CD14-positive monocyte (primary cell): ENCODE measurements at regions not wholly inside any gene's neighbourhood (a gene's known extent, or its start where the extent isn't known, plus 50 kb on each side); places are given as distances from the start of the nearest gene placed in this dataset.

Source experiments
- DNase-seq, 3 donors: peaks; one replicate each; pipeline ENCODE4 v3.0.0-alpha.2; 2011 to 2022
- H2AFZ ChIP-seq: 2 replicates; pipeline ENCODE4 v1.6.0; 2012; ENCODE audit warnings: mild to moderate bottlenecking, low read depth, low read length, inconsistent platforms; ENCODE audit not compliant: insufficient read depth, poor library complexity, severe bottlenecking
- H3K27ac ChIP-seq, 2 donors: 1 replicate in 1 of 2; 2 replicates in 1 of 2; pipeline ENCODE4 v1.5.1; 2012 to 2013; ENCODE audit warnings: low read length in 2 of 2, control low read depth in 1 of 2, inconsistent platforms in 1 of 2, low read depth in 1 of 2, mild to moderate bottlenecking in 1 of 2
- H3K27me3 ChIP-seq, 2 donors: one replicate each; pipeline versions ENCODE4 v1.6.0 to v1.6.1; 2011 to 2013; ENCODE audit warnings: low read length in 2 of 2; ENCODE audit not compliant: control insufficient read depth in 2 of 2, insufficient read depth in 2 of 2
- H3K36me3 ChIP-seq, 2 donors: replicated peaks in 1 of 2; 1 replicate in 1 of 2; 2 replicates in 1 of 2; pipeline versions ENCODE4 v1.5.1 to v1.6.1; 2012 to 2013; ENCODE audit warnings: low read length in 2 of 2, control low read depth in 1 of 2, inconsistent platforms in 1 of 2, mild to moderate bottlenecking in 1 of 2; ENCODE audit not compliant: insufficient read depth in 2 of 2, control insufficient read depth in 1 of 2
- H3K4me1 ChIP-seq, 2 donors: 1 replicate in 1 of 2; 2 replicates in 1 of 2; pipeline versions ENCODE4 v1.5.1 to v1.6.1; 2012 to 2013; ENCODE audit warnings: low read length in 2 of 2, control low read depth in 1 of 2, inconsistent platforms in 1 of 2, mild to moderate bottlenecking in 1 of 2, moderate library complexity in 1 of 2; ENCODE audit not compliant: insufficient read depth in 2 of 2, control insufficient read depth in 1 of 2
- H3K4me2 ChIP-seq: replicated peaks from 2 replicates; pipeline ENCODE3; 2012; ENCODE audit warnings: low read length, moderate library complexity, mild to moderate bottlenecking; ENCODE audit not compliant: poor library complexity, severe bottlenecking; ENCODE audit errors: extremely low read depth
- H3K4me3 ChIP-seq, 3 experiments: fragments of 200-600 bp in 1 of 3; sonication (generic) in 1 of 3; replicated peaks in 1 of 3; 1 replicate in 2 of 3; 2 replicates in 1 of 3; pipeline ENCODE4 v1.5.1; 2011 to 2013; ENCODE audit warnings: low read length in 3 of 3, mild to moderate bottlenecking in 3 of 3, control low read depth in 2 of 3, low read depth in 2 of 3, inconsistent platforms in 1 of 3, moderate library complexity in 1 of 3
- H3K79me2 ChIP-seq: 2 replicates; pipeline ENCODE4 v1.6.0; 2012; ENCODE audit warnings: mild to moderate bottlenecking, control low read depth, inconsistent platforms, low read length, moderate library complexity; ENCODE audit not compliant: insufficient read depth
- H3K9ac ChIP-seq: 2 replicates; pipeline ENCODE4 v1.6.0; 2017; ENCODE audit warnings: low read length, mild to moderate bottlenecking; ENCODE audit not compliant: insufficient read depth, poor library complexity, severe bottlenecking
- H3K9me3 ChIP-seq, 2 donors: replicated peaks in 1 of 2; 1 replicate in 1 of 2; 2 replicates in 1 of 2; pipeline versions ENCODE4 v1.5.1 to v1.6.1; 2012 to 2013; ENCODE audit warnings: low read length in 2 of 2, control low read depth in 1 of 2; ENCODE audit not compliant: control insufficient read depth in 1 of 2, insufficient read depth in 1 of 2
- H4K20me1 ChIP-seq: 2 replicates; pipeline ENCODE4 v1.6.0; 2012; ENCODE audit warnings: mild to moderate bottlenecking, low read length, control low read depth, moderate library complexity; ENCODE audit not compliant: insufficient read depth
- H3K27ac Mint-ChIP-seq, 7 donors: one replicate each; pipeline ENCODE4 v1.8.0; 2020; ENCODE audit warnings: mild to moderate bottlenecking in 7 of 7, mixed read lengths in 7 of 7, moderate library complexity in 6 of 7, inconsistent platforms in 2 of 7
- H3K27me3 Mint-ChIP-seq, 3 donors: one replicate each; pipeline ENCODE4 v1.8.0; 2021 to 2022; ENCODE audit warnings: low read depth in 3 of 3, mild to moderate bottlenecking in 3 of 3, mixed read lengths in 3 of 3, moderate library complexity in 3 of 3, inconsistent platforms in 1 of 3
- H3K36me3 Mint-ChIP-seq, 2 donors: one replicate each; pipeline ENCODE4 v1.8.0; 2020; ENCODE audit warnings: mixed read lengths in 2 of 2, inconsistent platforms in 1 of 2, mild to moderate bottlenecking in 1 of 2
- H3K4me1 Mint-ChIP-seq: one replicate; pipeline ENCODE4 v1.8.0; 2020; ENCODE audit warnings: mild to moderate bottlenecking, mixed read lengths
- H3K4me3 Mint-ChIP-seq, 2 donors: one replicate each; pipeline ENCODE4 v1.8.0; 2020; ENCODE audit warnings: mild to moderate bottlenecking in 2 of 2, mixed read lengths in 2 of 2, moderate library complexity in 1 of 2
- H3K9me3 Mint-ChIP-seq, 7 donors: one replicate each; pipeline ENCODE4 v1.8.0; 2020 to 2022; ENCODE audit warnings: mixed read lengths in 7 of 7, mild to moderate bottlenecking in 6 of 7, moderate library complexity in 6 of 7, inconsistent platforms in 2 of 7
- CTCF ChIP-seq: fragments of 200-600 bp; IDR thresholded peaks from one replicate; pipeline ENCODE4 v1.8.0; 2022; ENCODE audit warnings: antibody characterized with exemption, mild to moderate bottlenecking
- WGBS: methylation state at CpG from one replicate; pipeline ENCODE4 v1.1.5; 2013; ENCODE audit warnings: missing lambda C conversion rate; ENCODE audit not compliant: insufficient coverage; 5-methylcytosine and 5-hydroxymethylcytosine counted together
- intact Hi-C, 2 donors: fragments of 100-400 bp; cut with micrococcal nuclease; formaldehyde crosslinking; loops; one replicate each; pipeline versions ENCODE4 v1.15.0 to v1.15.1; 2023

DNA sequence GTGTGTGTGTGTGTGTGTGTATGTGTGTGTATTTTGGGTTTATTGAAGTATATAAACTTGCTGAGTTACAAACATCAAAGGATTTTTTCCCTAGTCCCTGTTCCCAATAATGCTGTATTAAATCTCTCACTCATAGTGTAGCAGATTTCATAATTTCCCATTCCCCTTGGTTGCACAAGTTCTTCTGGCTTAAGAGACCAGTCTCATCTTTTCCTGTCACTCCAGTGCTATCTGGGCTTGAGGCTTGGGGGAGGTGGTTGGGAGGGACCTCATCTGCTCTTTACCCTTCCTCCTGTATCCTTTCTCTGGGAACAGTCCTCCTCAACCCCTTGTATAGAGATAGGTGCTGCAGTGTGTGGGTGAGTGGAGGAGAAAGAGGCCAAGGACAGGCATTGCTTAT lies 285.4 kb upstream of the BOD1L1 start:
- Histone ChIP-seq H3K79me2 (no peaks in the 10 kb centered on the region), H3K9me3 (no peaks in the 10 kb centered on the region), H3K4me1 (peaks cover 20 to 21% of the 10 kb centered on the region in 2 donors), H3K4me2 (peak overlapping the region; percentile 15), H2AFZ (peak overlapping the region; percentile 8), H4K20me1 (no peaks in the 10 kb centered on the region), H3K9ac (no peak overlapping the region), H3K36me3 (no peaks in the 10 kb centered on the region), H3K27ac (peak overlapping the region in 1 of 2 donors; percentile 4), H3K4me3 (peak overlapping the region in 1 of 3 experiments; percentile 10), H3K27me3 (no peaks in the 10 kb centered on the region)
- Mint-ChIP-seq H3K4me3 (peak overlapping the region in 1 of 2 donors; percentile 70), H3K27me3 (peaks cover 0 to 2% (median 1%) of the 10 kb centered on the region in 3 donors), H3K9me3 (peaks cover 0 to 2% (median 0%) of the 10 kb centered on the region in 7 donors), H3K4me1 (peaks cover 19% of the 10 kb centered on the region), H3K36me3 (no peaks in the 10 kb centered on the region), H3K27ac (peak overlapping the region in 2 of 7 donors; percentile 61 to 86)
- intact Hi-C loops: no loop called here
- no peak for TF ChIP-seq CTCF
- peak; percentile 6 to 32 (median 26) for DNase-seq

GRCh38 chr4:13917015-13917414 lies 289.5 kb upstream of the BOD1L1 start:
- no CpG with 5 or more reads among the region's 1 CpG for WGBS
- Histone ChIP-seq H3K79me2 (no peaks in the 10 kb centered on the region), H2AFZ (no peak overlapping the region), H3K4me1 (peaks cover 15 to 16% of the 10 kb centered on the region in 2 donors), H3K27ac (no peak overlapping the region), H3K9ac (no peak overlapping the region), H3K4me2 (no peak overlapping the region), H3K27me3 (no peaks in the 10 kb centered on the region), H4K20me1 (no peaks in the 10 kb centered on the region), H3K4me3 (no peak overlapping the region), H3K9me3 (no peaks in the 10 kb centered on the region), H3K36me3 (no peaks in the 10 kb centered on the region)
- H3K4me3 Mint-ChIP-seq: no peak overlapping the region
- no peak overlapping the region for H3K27ac Mint-ChIP-seq
- DNase-seq: no peak
- intact Hi-C loops: no loop called here
- TF ChIP-seq CTCF: no peak
- H3K36me3 Mint-ChIP-seq: no peaks in the 10 kb centered on the region
- H3K9me3 Mint-ChIP-seq: peaks cover 0 to 2% (median 0%) of the 10 kb centered on the region in 7 donors
- H3K4me1 Mint-ChIP-seq: peaks cover 20% of the 10 kb centered on the region
- peaks cover 0 to 2% (median 1%) of the 10 kb centered on the region in 3 donors for H3K27me3 Mint-ChIP-seq
